HCT116 (cell line): ENCODE measurements at regions not wholly inside any gene's neighbourhood (a gene's known extent, or its start where the extent isn't known, plus 50 kb on each side); places are given as distances from the start of the nearest gene placed in this dataset.

ENCODE experiments used
- ATAC-seq: fragments of 200-7000 bp; cut with Tn5 transposase; 2 replicates; pipeline ENCODE4 v1.9.1; 2020; ENCODE audit warnings: mild to moderate bottlenecking, moderate library complexity
- BruUV-seq: library from RNA; stranded (reverse); fragments of 400-500 nt; replicated peaks from 2 replicates; lab custom pipeline; 2021; lab: Mats Ljungman, UMichigan
- CTCF ChIA-PET: fragments of 300-600 bp; sonication (Branson Sonifier 250); formaldehyde crosslinking; loops from one replicate; lab custom pipeline; 2021; ENCODE audit warnings: antibody characterized with exemption; lab: Charles Lee
- POLR2A ChIA-PET: fragments of 300-600, 350-600 bp; sonication (Branson Sonifier 250); formaldehyde crosslinking; loops from one replicate; lab custom pipeline; 2021; ENCODE audit warnings: antibody characterized with exemption; lab: Charles Lee
- RAD21 ChIA-PET, 2 experiments: fragments of 300-600 bp; sonication (Branson Sonifier 250); formaldehyde crosslinking; loops; one replicate each; lab custom pipeline; 2023; ENCODE audit warnings: low total read pairs in 2 of 2; ENCODE audit not compliant: uncharacterized antibody in 2 of 2, unreplicated experiment in 2 of 2, low non-redundant PET in 1 of 2; lab: Charles Lee
- DNase-seq: peaks from one replicate; pipeline ENCODE4 v3.0.0-alpha.2; 2010; ENCODE audit warnings: low read depth, low spot score
- H2AFZ ChIP-seq: fragments of 200-600 bp; shearing (Covaris generic), sonication (generic); 2 replicates; pipeline ENCODE4 v1.6.1; 2017; ENCODE audit warnings: low read depth, mixed run types, mixed read lengths, antibody characterized with exemption, low read length; ENCODE audit not compliant: poor library complexity, severe bottlenecking
- H3K27ac ChIP-seq: 2 replicates; pipeline ENCODE4 v1.5.1; 2012; ENCODE audit warnings: low read depth, low read length
- H3K27me3 ChIP-seq: fragments of 200-600 bp; sonication (generic); 2 replicates; pipeline ENCODE4 v1.6.1; 2016; ENCODE audit warnings: mixed run types, low read length, mixed read lengths; ENCODE audit not compliant: insufficient read depth
- H3K36me3 ChIP-seq, 2 experiments: fragments of 200-500 bp in 1 of 2; fragments of 200-600 bp in 1 of 2; sonication (Bioruptor generic) in 1 of 2; sonication (generic) in 1 of 2; 2 replicates each; pipeline versions ENCODE4 v1.5.1 to v1.6.1; 2014 to 2016; ENCODE audit warnings: low read length in 2 of 2, inconsistent platforms in 1 of 2, mixed read lengths in 1 of 2, mixed run types in 1 of 2; ENCODE audit not compliant: insufficient read depth in 2 of 2, control insufficient read depth in 1 of 2
- H3K4me1 ChIP-seq, 2 experiments: fragments of 200-600 bp in 1 of 2; sonication (generic) in 1 of 2; 2 replicates each; pipeline versions ENCODE4 v1.5.1 to v1.6.1; 2012 to 2017; ENCODE audit warnings: low read length in 2 of 2, inconsistent platforms in 1 of 2, mild to moderate bottlenecking in 1 of 2, mixed read lengths in 1 of 2, mixed run types in 1 of 2, moderate library complexity in 1 of 2; ENCODE audit not compliant: insufficient read depth in 2 of 2, control insufficient read depth in 1 of 2
- H3K4me2 ChIP-seq: fragments of 200-600 bp; sonication (generic); 2 replicates; pipeline ENCODE4 v1.6.1; 2017; ENCODE audit warnings: mixed run types, low read length, mixed read lengths
- H3K4me3 ChIP-seq, 2 experiments: fragments of 200-600 bp in 1 of 2; sonication (generic) in 1 of 2; replicated peaks in 1 of 2; 2 replicates each; pipeline ENCODE4 v1.5.1; 2011 to 2016; ENCODE audit warnings: low read length in 2 of 2, control low read depth in 1 of 2, low read depth in 1 of 2, mild to moderate bottlenecking in 1 of 2, mixed read lengths in 1 of 2, mixed run types in 1 of 2
- H3K79me2 ChIP-seq: fragments of 200-600 bp; sonication (generic); 2 replicates; pipeline ENCODE4 v1.6.1; 2017; ENCODE audit warnings: mild to moderate bottlenecking, mixed run types, low read length, moderate library complexity, mixed read lengths; ENCODE audit not compliant: insufficient read depth
- H3K9ac ChIP-seq: fragments of 200-600 bp; sonication (generic); 2 replicates; pipeline ENCODE4 v1.6.1; 2016; ENCODE audit warnings: low read length, mixed read lengths
- H3K9me2 ChIP-seq: fragments of 200-600 bp; sonication (generic), shearing (Covaris generic); 2 replicates; pipeline ENCODE4 v1.6.1; 2017; ENCODE audit warnings: mixed run types, mild to moderate bottlenecking, moderate library complexity; ENCODE audit not compliant: insufficient read depth
- H3K9me3 ChIP-seq, 2 experiments: fragments of 200-500 bp in 1 of 2; fragments of 200-600 bp in 1 of 2; sonication (Bioruptor generic) in 1 of 2; sonication (generic) in 1 of 2; 2 replicates each; pipeline ENCODE4 v1.6.1; 2014 to 2017; ENCODE audit warnings: low read length in 2 of 2, mixed read lengths in 2 of 2, inconsistent platforms in 1 of 2, low read depth in 1 of 2, mild to moderate bottlenecking in 1 of 2, mixed run types in 1 of 2, moderate library complexity in 1 of 2; ENCODE audit not compliant: control insufficient read depth in 1 of 2, insufficient read depth in 1 of 2
- H4K20me1 ChIP-seq: fragments of 200-600 bp; sonication (generic), shearing (Covaris generic); 2 replicates; pipeline ENCODE4 v1.6.1; 2017; ENCODE audit warnings: mixed run types, mild to moderate bottlenecking, moderate library complexity; ENCODE audit not compliant: insufficient read depth
- CBX3 ChIP-seq: IDR thresholded peaks from 2 replicates; pipeline ENCODE4 v1.6.1; 2012; ENCODE audit warnings: low read depth
- CEBPB ChIP-seq: IDR thresholded peaks from 2 replicates; pipeline ENCODE4 v1.6.1; 2012; ENCODE audit warnings: low read depth
- EGR1 ChIP-seq: IDR thresholded peaks from 2 replicates; pipeline ENCODE4 v1.6.1; 2012; ENCODE audit warnings: low read depth
- ELF1 ChIP-seq: IDR thresholded peaks from 2 replicates; pipeline ENCODE4 v1.6.1; 2012; ENCODE audit warnings: low read depth, borderline replicate concordance
- EZH2 ChIP-seq: fragments of 200-600 bp; sonication (generic); IDR thresholded peaks from 2 replicates; pipeline ENCODE4 v1.6.1; 2017; ENCODE audit warnings: antibody characterized with exemption, mixed run types
- FOSL1 ChIP-seq: IDR thresholded peaks from 2 replicates; pipeline ENCODE4 v1.6.1; 2012; ENCODE audit warnings: low read depth
- JUND ChIP-seq: IDR thresholded peaks from 2 replicates; pipeline ENCODE4 v1.6.1; 2012
- POLR2A ChIP-seq: IDR thresholded peaks from 2 replicates; pipeline ENCODE4 v1.7.0; 2011; ENCODE audit warnings: borderline replicate concordance; ENCODE audit not compliant: insufficient read depth, insufficient read length; ENCODE audit errors: extremely low read depth
- POLR2AphosphoS5 ChIP-seq: IDR thresholded peaks from 2 replicates; pipeline ENCODE4 v1.6.1; 2011; ENCODE audit warnings: mild to moderate bottlenecking, low read depth, low read length, moderate library complexity
- RAD21 ChIP-seq: IDR thresholded peaks from 2 replicates; pipeline ENCODE4 v1.6.1; 2012; ENCODE audit warnings: low read depth, mild to moderate bottlenecking
- SIN3A ChIP-seq: IDR thresholded peaks from 2 replicates; pipeline ENCODE4 v1.6.1; 2012; ENCODE audit warnings: low read depth
- SP1 ChIP-seq: IDR thresholded peaks from 2 replicates; pipeline ENCODE4 v1.6.1; 2012; ENCODE audit warnings: low read depth
- SRF ChIP-seq: IDR thresholded peaks from 2 replicates; pipeline ENCODE4 v1.6.1; 2012; ENCODE audit warnings: low read depth
- TCF7L2 ChIP-seq: IDR thresholded peaks from 2 replicates; pipeline ENCODE4 v1.7.0; 2011; ENCODE audit warnings: borderline replicate concordance, inconsistent platforms; ENCODE audit not compliant: insufficient read depth, insufficient read length; ENCODE audit errors: extremely low read depth
- YY1 ChIP-seq: IDR thresholded peaks from 2 replicates; pipeline ENCODE4 v1.6.1; 2011; ENCODE audit warnings: low read length, low read depth, moderate library complexity, mild to moderate bottlenecking; ENCODE audit not compliant: insufficient replicate concordance; ENCODE audit errors: extremely low read depth
- ZNF274 ChIP-seq: fragments of 200-500 bp; sonication (Bioruptor generic); IDR thresholded peaks from 2 replicates; pipeline ENCODE4 v1.6.1; 2014; ENCODE audit warnings: mild to moderate bottlenecking, low read depth, low read length, inconsistent platforms
- intact Hi-C: fragments of 100-400 bp; cut with micrococcal nuclease; formaldehyde crosslinking; loops from 2 replicates; pipeline ENCODE4 v1.10.0; 2022
- TF ChIP-seq, protein P1 (sequence below), 3 experiments: fragments of 200-600 bp in 1 of 3; sonication (generic) in 1 of 3; IDR thresholded peaks in 2 of 3; conservative IDR thresholded peaks in 1 of 3; 2 replicates each; pipeline ENCODE4 v1.5.1; 2012 to 2017; ENCODE audit warnings: low read depth in 2 of 3, low read length in 2 of 3, antibody characterized with exemption in 1 of 3, borderline replicate concordance in 1 of 3, control low read depth in 1 of 3, mild to moderate bottlenecking in 1 of 3, mixed read lengths in 1 of 3, mixed run types in 1 of 3, moderate library complexity in 1 of 3; ENCODE audit not compliant: insufficient read depth in 1 of 3
- TF ChIP-seq, protein P2 (sequence below): IDR thresholded peaks from 2 replicates; pipeline ENCODE4 v1.6.1; 2012
- TF ChIP-seq, protein P3 (sequence below): IDR thresholded peaks from 2 replicates; pipeline ENCODE4 v1.6.1; 2012

DNA sequence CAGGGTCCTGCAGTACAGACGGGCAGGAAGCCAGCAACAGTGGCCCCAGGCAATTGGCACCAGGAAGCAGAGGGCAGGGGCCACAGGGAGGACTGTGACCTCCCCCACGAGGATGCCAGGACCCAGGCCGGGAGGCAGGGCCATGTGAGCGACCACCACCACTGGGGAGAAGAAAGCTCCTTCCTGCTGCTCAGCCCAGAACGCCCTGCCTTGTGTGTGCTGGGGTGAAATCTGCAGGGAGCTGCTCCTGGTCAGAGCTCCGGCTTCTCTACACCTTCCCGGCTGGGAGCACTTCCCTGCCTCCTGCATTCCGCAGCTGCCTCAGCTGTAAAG is 100.4 kb downstream of the HMX1 start (continued):
- TF ChIP-seq POLR2A, result no peak
- TF ChIP-seq, protein P1, sequence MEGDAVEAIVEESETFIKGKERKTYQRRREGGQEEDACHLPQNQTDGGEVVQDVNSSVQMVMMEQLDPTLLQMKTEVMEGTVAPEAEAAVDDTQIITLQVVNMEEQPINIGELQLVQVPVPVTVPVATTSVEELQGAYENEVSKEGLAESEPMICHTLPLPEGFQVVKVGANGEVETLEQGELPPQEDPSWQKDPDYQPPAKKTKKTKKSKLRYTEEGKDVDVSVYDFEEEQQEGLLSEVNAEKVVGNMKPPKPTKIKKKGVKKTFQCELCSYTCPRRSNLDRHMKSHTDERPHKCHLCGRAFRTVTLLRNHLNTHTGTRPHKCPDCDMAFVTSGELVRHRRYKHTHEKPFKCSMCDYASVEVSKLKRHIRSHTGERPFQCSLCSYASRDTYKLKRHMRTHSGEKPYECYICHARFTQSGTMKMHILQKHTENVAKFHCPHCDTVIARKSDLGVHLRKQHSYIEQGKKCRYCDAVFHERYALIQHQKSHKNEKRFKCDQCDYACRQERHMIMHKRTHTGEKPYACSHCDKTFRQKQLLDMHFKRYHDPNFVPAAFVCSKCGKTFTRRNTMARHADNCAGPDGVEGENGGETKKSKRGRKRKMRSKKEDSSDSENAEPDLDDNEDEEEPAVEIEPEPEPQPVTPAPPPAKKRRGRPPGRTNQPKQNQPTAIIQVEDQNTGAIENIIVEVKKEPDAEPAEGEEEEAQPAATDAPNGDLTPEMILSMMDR (IDR thresholded peaks at IDR 0.05 in 2 of 3, conservative IDR thresholded peaks at IDR 0.05 in 1 of 3; ENCODE audit: borderline replicate concordance in 1 of 3, insufficient read depth in 1 of 3, low read depth in 2 of 3, low read length in 2 of 3), result no peak
- TF ChIP-seq ELF1, result no peak
- no peak for TF ChIP-seq POLR2AphosphoS5

DNA sequence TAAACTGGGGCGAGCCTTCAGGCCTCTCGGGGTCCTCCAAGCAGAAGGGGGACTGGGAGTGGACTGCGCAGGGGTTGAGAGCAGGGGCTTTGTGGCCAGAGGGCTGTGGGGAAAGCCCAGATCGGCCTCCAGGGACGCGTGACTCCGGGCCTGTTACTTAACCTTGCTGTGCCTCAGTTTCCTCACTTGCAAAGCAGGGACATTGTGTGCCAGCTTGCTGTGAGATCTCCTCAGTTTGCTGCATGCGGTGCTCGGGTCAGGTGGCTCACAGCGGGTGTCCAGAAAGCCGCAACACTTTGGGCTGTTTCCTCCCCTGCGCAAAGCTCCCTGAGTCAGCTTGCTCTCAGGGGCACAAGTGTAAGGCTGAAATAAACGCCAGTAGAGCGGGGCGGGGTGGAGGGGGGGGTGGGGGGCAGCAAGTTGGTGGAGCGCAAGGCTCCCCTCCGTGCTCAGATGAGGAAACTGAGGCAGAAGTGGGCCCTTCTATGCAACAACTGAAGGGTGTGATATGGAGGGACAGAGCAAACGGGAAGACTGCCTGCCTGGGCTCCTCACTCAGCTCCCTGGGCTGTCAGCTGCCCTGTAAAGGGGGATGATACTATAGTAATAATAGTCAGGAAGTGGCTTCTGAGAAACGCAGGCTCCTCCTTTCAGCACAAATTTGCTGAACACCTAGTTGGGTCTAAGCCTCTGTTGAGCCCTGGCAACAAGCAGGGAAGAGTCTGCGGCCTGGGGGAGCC is 101.0 kb downstream of the HMX1 start:
- intact Hi-C loops, result no loop called here
- H3K4me3 ChIP-seq, result no peak overlapping the region
- no peak overlapping the region for H2AFZ ChIP-seq
- BruUV-seq, result no TSS peak
- H4K20me1 ChIP-seq, result no peaks in the 10 kb centered on the region
- no peak for DNase-seq
- no peaks in the 10 kb centered on the region for H3K9me2 ChIP-seq
- POLR2A ChIA-PET, result no interaction called here
- RAD21 ChIA-PET, result no interaction called here
- no peak for ATAC-seq
- no peak overlapping the region for H3K27ac ChIP-seq
- H3K4me1 ChIP-seq, result no peaks in the 10 kb centered on the region
- H3K36me3 ChIP-seq, result no peaks in the 10 kb centered on the region
- no peak overlapping the region for H3K4me2 ChIP-seq
- CTCF ChIA-PET, result no interaction called here
- no peaks in the 10 kb centered on the region for H3K9me3 ChIP-seq
- no peaks in the 10 kb centered on the region for H3K79me2 ChIP-seq
- H3K9ac ChIP-seq, result no peak overlapping the region
- H3K27me3 ChIP-seq, result 0 out of 2 replicates have a peak, but pooled peaks cover 3% of the 10 kb centered on the region
- TF ChIP-seq FOSL1 (no peak), RAD21 (no peak), CEBPB (no peak), CBX3 (no peak), JUND (no peak), EGR1 (no peak), YY1 (no peak), TCF7L2 (no peak), POLR2AphosphoS5 (no peak), SP1 (no peak), SRF (no peak), SIN3A (no peak), EZH2 (no peak), ZNF274 (no peak)
- TF ChIP-seq, protein P1 (IDR thresholded peaks at IDR 0.05 in 2 of 3, conservative IDR thresholded peaks at IDR 0.05 in 1 of 3; ENCODE audit: borderline replicate concordance in 1 of 3, insufficient read depth in 1 of 3, low read depth in 2 of 3, low read length in 2 of 3), result no peak
- TF ChIP-seq, protein P2, sequence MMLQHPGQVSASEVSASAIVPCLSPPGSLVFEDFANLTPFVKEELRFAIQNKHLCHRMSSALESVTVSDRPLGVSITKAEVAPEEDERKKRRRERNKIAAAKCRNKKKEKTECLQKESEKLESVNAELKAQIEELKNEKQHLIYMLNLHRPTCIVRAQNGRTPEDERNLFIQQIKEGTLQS, result no peak
- TF ChIP-seq, protein P3, sequence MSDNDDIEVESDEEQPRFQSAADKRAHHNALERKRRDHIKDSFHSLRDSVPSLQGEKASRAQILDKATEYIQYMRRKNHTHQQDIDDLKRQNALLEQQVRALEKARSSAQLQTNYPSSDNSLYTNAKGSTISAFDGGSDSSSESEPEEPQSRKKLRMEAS, result no peak
